Ovary (tissue), 7 donors: ENCODE measurements at regions not wholly inside any gene's neighbourhood (a gene's known extent, or its start where the extent isn't known, plus 50 kb on each side); places are given as distances from the start of the nearest gene placed in this dataset.
"Not testable (repeated sequence)": the region's sequence is repeated elsewhere in the genome, so short reads cannot be mapped to it uniquely, and the experiment has no call there.

ENCODE experiments used
- DNase-seq, 5 donors: peaks; one replicate each; pipeline ENCODE4 v3.0.0-alpha.2; 2019 to 2020
- H3K27ac ChIP-seq, 2 donors: fragments of 200-600 bp; one replicate each; pipeline versions ENCODE4 v1.5.1 to v1.8.0; 2019 to 2022
- H3K27me3 ChIP-seq: fragments of 200-600 bp; one replicate; pipeline ENCODE4 v1.8.0; 2022
- H3K36me3 ChIP-seq: fragments of 200-600 bp; sonication (generic); one replicate; pipeline ENCODE4 v1.5.1; 2019
- H3K4me1 ChIP-seq: one replicate; pipeline ENCODE4 v1.8.1; 2013; ENCODE audit warnings: mild to moderate bottlenecking, moderate library complexity; ENCODE audit not compliant: insufficient read depth
- H3K4me3 ChIP-seq: fragments of 200-600 bp; sonication (generic); one replicate; pipeline ENCODE4 v1.5.1; 2017
- H3K9me3 ChIP-seq, 2 donors: fragments of 200-600 bp in 1 of 2; sonication (generic) in 1 of 2; one replicate each; pipeline versions ENCODE4 v1.5.1 to v1.8.1; 2013 to 2019; ENCODE audit warnings: mild to moderate bottlenecking in 1 of 2, moderate library complexity in 1 of 2
- CTCF ChIP-seq, 3 donors: fragments of 450-650 bp in 2 of 3; fragments of 200-600 bp in 1 of 3; IDR thresholded peaks; one replicate each; pipeline versions ENCODE4 v1.5.1 to v1.8.0; 2016 to 2022; ENCODE audit warnings: antibody characterized with exemption in 3 of 3, mild to moderate bottlenecking in 1 of 3
- EP300 ChIP-seq: sonication (generic); formaldehyde crosslinking; IDR thresholded peaks from one replicate; pipeline ENCODE4 v1.6.1; 2017; ENCODE audit warnings: antibody characterized with exemption
- POLR2A ChIP-seq: fragments of 450-650 bp; IDR thresholded peaks from one replicate; pipeline ENCODE4 v1.6.1; 2017; ENCODE audit warnings: antibody characterized with exemption, mild to moderate bottlenecking, moderate library complexity
- WGBS, 3 donors: extraction: QIAGEN DNeasy Blood & Tissue Kit in 1 of 3; methylation state at CpG; one replicate each; pipeline versions ENCODE4 v1.1.5 to v1.1.7; 2013 to 2017; 5-methylcytosine and 5-hydroxymethylcytosine counted together
- intact Hi-C, 4 donors: fragments of 100-400 bp; cut with DNase I; formaldehyde crosslinking; loops; one replicate each; pipeline versions ENCODE4 v1.11.0 to v1.15.1; 2022 to 2023
- donor health status: DM: no; HTN: no; CAD: no; lungs with moderate emphysema.
- donor health status: DM: no; HTN: no; CAD: no.
- donor health status: Bipolar disorder and iron deficiency.
- donor health status: DM: no; HTN: no; CAD: no.
- donor health status: DM: yes; HTN: yes; CAD: no.

- H3K36me3 ChIP-seq = no peaks in the 10 kb centered on the region
- peaks cover 1% of the 10 kb centered on the region for H3K4me1 ChIP-seq
- DNase-seq = no peak
- no peaks in the 10 kb centered on the region for H3K27me3 ChIP-seq
- WGBS, 3 donors = 81 to 89% (median 87%) methylated on average over 2 of the region's 2 CpGs
- H3K27ac ChIP-seq = no peak overlapping the region
- no peak overlapping the region for H3K4me3 ChIP-seq
- TF ChIP-seq CTCF (IDR thresholded peaks at IDR 0.05) (no peak), POLR2A (no peak), EP300 (no peak)
- intact Hi-C loops = no loop called here
- no peaks in the 10 kb centered on the region for H3K9me3 ChIP-seq
Measured at GRCh38 chr5:89060768-89061167, 177.8 kb upstream of the MEF2C start.

- Histone ChIP-seq H3K27ac (no peak overlapping the region), H3K4me1 (no peaks in the 10 kb centered on the region), H3K27me3 (no peaks in the 10 kb centered on the region), H3K9me3 (no peaks in the 10 kb centered on the region), H3K36me3 (no peaks in the 10 kb centered on the region), H3K4me3 (no peak overlapping the region)
- TF ChIP-seq EP300 = no peak
- WGBS, 3 donors = 72 to 82% (median 75%) methylated on average over 1 of the region's 1 CpG
- no peak for DNase-seq
- intact Hi-C loops = no loop called here
Measured at GRCh38 chr5:89059274-89059673, 176.3 kb upstream of the MEF2C start.

GRCh38 chr5:89055695-89056085, 172.7 kb upstream of the MEF2C start:
- Histone ChIP-seq H3K4me3 (no peak overlapping the region), H3K27me3 (no peaks in the 10 kb centered on the region)
- no peak for DNase-seq

GRCh38 chr5:89055015-89055694, 172.2 kb upstream of the MEF2C start:
- DNase-seq = no peak
- Histone ChIP-seq H3K4me3 (no peak overlapping the region), H3K36me3 (no peaks in the 10 kb centered on the region), H3K27me3 (no peaks in the 10 kb centered on the region), H3K4me1 (no peaks in the 10 kb centered on the region), H3K9me3 (no peaks in the 10 kb centered on the region), H3K27ac (no peak overlapping the region)
- intact Hi-C loops = no loop called here
- TF ChIP-seq EP300 (no peak), POLR2A (no peak), CTCF (IDR thresholded peaks at IDR 0.05) (no peak)
- 44 to 68% (median 56%) methylated on average over 6 of the region's 6 CpGs for WGBS, 3 donors

More at GRCh38 chr5:89055695-89056085, 172.7 kb upstream of the MEF2C start:
- H3K36me3 ChIP-seq = no peaks in the 10 kb centered on the region
- 60 to 73% (median 64%) methylated on average over 3 of the region's 3 CpGs for WGBS, 3 donors
- intact Hi-C loops = no loop called here
- no peaks in the 10 kb centered on the region for H3K4me1 ChIP-seq
- H3K9me3 ChIP-seq = no peaks in the 10 kb centered on the region
- no peak overlapping the region for H3K27ac ChIP-seq
- TF ChIP-seq EP300 (no peak), CTCF (IDR thresholded peaks at IDR 0.05) (no peak), POLR2A (no peak)

- H3K27me3 ChIP-seq = no peaks in the 10 kb centered on the region
- no peaks in the 10 kb centered on the region for H3K4me1 ChIP-seq
- no peak overlapping the region for H3K4me3 ChIP-seq
- no peak overlapping the region for H3K27ac ChIP-seq
- intact Hi-C loops = no loop called here
- WGBS, 3 donors = 82 to 99% (median 97%) methylated on average over 4 of the region's 4 CpGs
- no peaks in the 10 kb centered on the region for H3K36me3 ChIP-seq
- no peak for DNase-seq
- H3K9me3 ChIP-seq = no peaks in the 10 kb centered on the region
- TF ChIP-seq POLR2A (no peak), CTCF (IDR thresholded peaks at IDR 0.05) (no peak), EP300 (no peak)
Measured at GRCh38 chr5:89053547-89053946, 170.6 kb upstream of the MEF2C start.

GRCh38 chr5:89050062-89050461, 167.1 kb upstream of the MEF2C start:
- DNase-seq, H3K9me3 ChIP-seq, H3K27ac ChIP-seq, H3K27me3 ChIP-seq, intact Hi-C loops, H3K4me3 ChIP-seq, H3K36me3 ChIP-seq, H3K4me1 ChIP-seq: not testable (repeated sequence)
- 93 to 98% (median 95%) methylated on average over 5 of the region's 5 CpGs for WGBS, 3 donors
